Ureter (tissue), 1 donor: ENCODE measurements at regions not wholly inside any gene's neighbourhood (a gene's known extent, or its start where the extent isn't known, plus 50 kb on each side); places are given as distances from the start of the nearest gene placed in this dataset.

Experiments used
- DNase-seq: peaks from one replicate; pipeline ENCODE4 v3.0.0-alpha.2; 2020; ENCODE audit warnings: low spot score
- donor health status: DM: yes; HTN: yes; CAD: no.

GRCh38 chr4:111712093-111712677 is 433.1 kb upstream of the FAM241A start:
- no peak for DNase-seq

GRCh38 chr4:111713276-111713675 is 432.0 kb upstream of the FAM241A start:
- no peak for DNase-seq

GRCh38 chr4:111717921-111718320 is 427.3 kb upstream of the FAM241A start:
- DNase-seq, result no peak

GRCh38 chr4:111718763-111719559 is 426.3 kb upstream of the FAM241A start:
- DNase-seq, result no peak

- no peak for DNase-seq
These were observed 424.4 kb upstream of the FAM241A start for GRCh38 chr4:111720866-111721265.

GRCh38 chr4:111722213-111722720 is 423.0 kb upstream of the FAM241A start:
- DNase-seq, result no peak

- no peak for DNase-seq
These were observed 408.7 kb upstream of the FAM241A start for GRCh38 chr4:111736516-111736915.

GRCh38 chr4:111744847-111745246 is 400.4 kb upstream of the FAM241A start:
- no peak for DNase-seq

- no peak for DNase-seq
These were observed 397.1 kb upstream of the FAM241A start for GRCh38 chr4:111748157-111748556.

- DNase-seq, result no peak
These were observed 391.3 kb upstream of the FAM241A start for GRCh38 chr4:111754003-111754402.

- no peak for DNase-seq
These were observed 389.7 kb upstream of the FAM241A start for GRCh38 chr4:111755571-111755970.

GRCh38 chr4:111761531-111761930 is 383.7 kb upstream of the FAM241A start:
- DNase-seq, result no peak

- DNase-seq, result no peak
These were observed 374.7 kb upstream of the FAM241A start for GRCh38 chr4:111770514-111770913.

- no peak for DNase-seq
These were observed 371.4 kb upstream of the FAM241A start for GRCh38 chr4:111773858-111774257.

GRCh38 chr4:111775556-111776297 is 369.5 kb upstream of the FAM241A start:
- DNase-seq, result no peak

GRCh38 chr4:111776561-111776960 is 368.7 kb upstream of the FAM241A start:
- DNase-seq, result no peak

GRCh38 chr4:111778543-111778942 is 366.7 kb upstream of the FAM241A start:
- DNase-seq, result no peak

- no peak for DNase-seq
These were observed 364.3 kb upstream of the FAM241A start for GRCh38 chr4:111780965-111781364.

GRCh38 chr4:111781611-111782010 is 363.6 kb upstream of the FAM241A start:
- DNase-seq, result no peak

- DNase-seq, result no peak
These were observed 357.2 kb upstream of the FAM241A start for GRCh38 chr4:111788099-111788498.

GRCh38 chr4:111789901-111790640 is 355.2 kb upstream of the FAM241A start:
- no peak for DNase-seq

GRCh38 chr4:111792632-111793031 is 352.6 kb upstream of the FAM241A start:
- no peak for DNase-seq
